ENCODE measurements at regions not wholly inside any gene's neighbourhood (a gene's known extent, or its start where the extent isn't known, plus 50 kb on each side); places are given as distances from the start of the nearest gene placed in this dataset.

GRCh38 chr2:82527124-82527523 is 1932.0 kb downstream of the SUCLG1 start:
- no peak for TF ChIP-seq Cebpa-rat (IDR thresholded peaks at IDR 0.05)
- H3K27ac ChIP-seq: no peak overlapping the region

GRCh38 chr2:82526277-82526676 is 1932.8 kb downstream of the SUCLG1 start:
- H3K4me3 ChIP-seq: no peak overlapping the region
- no peaks in the 10 kb centered on the region for H3K36me3 ChIP-seq
- no peak overlapping the region for H3K9ac ChIP-seq
- no peaks in the 10 kb centered on the region for H3K4me1 ChIP-seq
- no peaks in the 10 kb centered on the region for H4K20me1 ChIP-seq
- TF ChIP-seq Cebpa-rat (IDR thresholded peaks at IDR 0.05): no peak
- no peak overlapping the region for H3K27ac ChIP-seq
- no peaks in the 10 kb centered on the region for H3K27me3 ChIP-seq
- H3K9me3 ChIP-seq (replicated peaks in 1 of 11): peaks cover 0 to 4% (median 0%) of the 10 kb centered on the region in 11 experiments; a peak in 3 of 22 replicates
- H3K4me2 ChIP-seq: no peak overlapping the region

More at GRCh38 chr2:82527124-82527523, 1932.0 kb downstream of the SUCLG1 start:
- Histone ChIP-seq H3K27me3 (no peaks in the 10 kb centered on the region), H3K4me3 (no peak overlapping the region), H4K20me1 (no peaks in the 10 kb centered on the region), H3K9ac (no peak overlapping the region), H3K36me3 (no peaks in the 10 kb centered on the region), H3K4me2 (no peak overlapping the region), H3K4me1 (no peaks in the 10 kb centered on the region), H3K9me3 (replicated peaks in 1 of 11) (no peaks in the 10 kb centered on the region; a peak in 1 of 22 replicates)

GRCh38 chr2:82525744-82526143 is 1933.3 kb downstream of the SUCLG1 start:
- H4K20me1 ChIP-seq: no peaks in the 10 kb centered on the region
- H3K9me3 ChIP-seq (replicated peaks in 1 of 11): peaks cover 0 to 8% (median 0%) of the 10 kb centered on the region in 11 experiments; a peak in 3 of 22 replicates

GRCh38 chr2:82524826-82525225 is 1934.3 kb downstream of the SUCLG1 start:
- TF ChIP-seq Cebpa-rat (IDR thresholded peaks at IDR 0.05): no peak
- Histone ChIP-seq H3K4me1 (no peaks in the 10 kb centered on the region), H3K4me2 (no peak overlapping the region), H3K27me3 (no peaks in the 10 kb centered on the region), H3K27ac (no peak overlapping the region), H3K4me3 (no peak overlapping the region), H3K9me3 (replicated peaks in 1 of 11) (peaks cover 0 to 17% (median 0%) of the 10 kb centered on the region in 11 experiments; a peak in 4 of 22 replicates), H3K36me3 (no peaks in the 10 kb centered on the region), H4K20me1 (no peaks in the 10 kb centered on the region), H3K9ac (no peak overlapping the region)

More at GRCh38 chr2:82525744-82526143, 1933.3 kb downstream of the SUCLG1 start:
- Histone ChIP-seq H3K27me3 (no peaks in the 10 kb centered on the region), H3K36me3 (no peaks in the 10 kb centered on the region), H3K27ac (no peak overlapping the region), H3K4me2 (no peak overlapping the region), H3K9ac (no peak overlapping the region), H3K4me1 (no peaks in the 10 kb centered on the region), H3K4me3 (no peak overlapping the region)
- no peak for TF ChIP-seq Cebpa-rat (IDR thresholded peaks at IDR 0.05)

GRCh38 chr2:82511894-82512293 is 1947.2 kb downstream of the SUCLG1 start:
- Histone ChIP-seq H3K4me3 (no peak overlapping the region), H3K4me2 (no peak overlapping the region), H3K9ac (no peak overlapping the region), H3K9me3 (replicated peaks in 1 of 11) (peaks cover 0 to 5% (median 0%) of the 10 kb centered on the region in 11 experiments; a peak in 4 of 22 replicates), H3K4me1 (no peaks in the 10 kb centered on the region), H4K20me1 (no peaks in the 10 kb centered on the region), H3K27me3 (no peaks in the 10 kb centered on the region), H3K36me3 (no peaks in the 10 kb centered on the region), H3K27ac (no peak overlapping the region)
- TF ChIP-seq Cebpa-rat (IDR thresholded peaks at IDR 0.05): no peak

GRCh38 chr2:82508702-82509101 is 1950.4 kb downstream of the SUCLG1 start:
- H3K4me2 ChIP-seq: no peak overlapping the region
- H3K9me3 ChIP-seq (replicated peaks in 1 of 11): peaks cover 0 to 5% (median 0%) of the 10 kb centered on the region in 11 experiments; a peak in 4 of 22 replicates
- H3K4me3 ChIP-seq: no peak overlapping the region
- H3K27ac ChIP-seq: no peak overlapping the region
- no peaks in the 10 kb centered on the region for H3K27me3 ChIP-seq
- no peaks in the 10 kb centered on the region for H4K20me1 ChIP-seq
- no peak overlapping the region for H3K9ac ChIP-seq
- H3K4me1 ChIP-seq: no peaks in the 10 kb centered on the region
- H3K36me3 ChIP-seq: no peaks in the 10 kb centered on the region
- no peak for TF ChIP-seq Cebpa-rat (IDR thresholded peaks at IDR 0.05)

GRCh38 chr2:82507657-82508056 is 1951.4 kb downstream of the SUCLG1 start:
- no peak overlapping the region for H3K4me3 ChIP-seq
- no peaks in the 10 kb centered on the region for H3K4me1 ChIP-seq
- no peak overlapping the region for H3K9ac ChIP-seq
- no peaks in the 10 kb centered on the region for H3K27me3 ChIP-seq
- no peak for TF ChIP-seq Cebpa-rat (IDR thresholded peaks at IDR 0.05)
- H3K9me3 ChIP-seq (replicated peaks in 1 of 11): peaks cover 0 to 9% (median 2%) of the 10 kb centered on the region in 11 experiments; a peak in 12 of 22 replicates
- H3K4me2 ChIP-seq: no peak overlapping the region
- no peaks in the 10 kb centered on the region for H4K20me1 ChIP-seq
- H3K27ac ChIP-seq: no peak overlapping the region
- no peaks in the 10 kb centered on the region for H3K36me3 ChIP-seq

- Histone ChIP-seq H3K4me3 (no peak overlapping the region), H4K20me1 (no peaks in the 10 kb centered on the region), H3K9me3 (replicated peaks in 1 of 11) (peaks cover 15 to 25% (median 20%) of the 10 kb centered on the region in 11 experiments), H3K4me1 (no peaks in the 10 kb centered on the region), H3K9ac (no peak overlapping the region), H3K27ac (no peak overlapping the region), H3K4me2 (no peak overlapping the region), H3K36me3 (no peaks in the 10 kb centered on the region), H3K27me3 (no peaks in the 10 kb centered on the region)
- TF ChIP-seq Cebpa-rat (IDR thresholded peaks at IDR 0.05): no peak
Measured at GRCh38 chr2:82501217-82501616, 1957.9 kb downstream of the SUCLG1 start.

- Histone ChIP-seq H3K36me3 (no peaks in the 10 kb centered on the region), H3K27ac (no peak overlapping the region), H3K9ac (no peak overlapping the region), H3K9me3 (replicated peaks in 1 of 11) (peaks cover 15 to 25% (median 20%) of the 10 kb centered on the region in 11 experiments), H4K20me1 (no peaks in the 10 kb centered on the region), H3K4me2 (no peak overlapping the region), H3K4me1 (no peaks in the 10 kb centered on the region), H3K27me3 (no peaks in the 10 kb centered on the region), H3K4me3 (no peak overlapping the region)
- no peak for TF ChIP-seq Cebpa-rat (IDR thresholded peaks at IDR 0.05)
Measured at GRCh38 chr2:82498777-82499443, 1960.2 kb downstream of the SUCLG1 start.

- Histone ChIP-seq H3K27me3 (no peaks in the 10 kb centered on the region), H4K20me1 (no peaks in the 10 kb centered on the region), H3K9ac (no peak overlapping the region), H3K27ac (no peak overlapping the region), H3K36me3 (no peaks in the 10 kb centered on the region), H3K9me3 (replicated peaks in 1 of 11) (peaks cover 0 to 11% (median 0%) of the 10 kb centered on the region in 11 experiments; a peak in 2 of 22 replicates), H3K4me2 (no peak overlapping the region), H3K4me3 (no peak overlapping the region), H3K4me1 (peaks cover 0 to 6% (median 0%) of the 10 kb centered on the region in 10 experiments; a peak in 1 of 20 replicates)
- TF ChIP-seq Cebpa-rat (IDR thresholded peaks at IDR 0.05): no peak
Measured at GRCh38 chr2:82494739-82495138, 1964.3 kb downstream of the SUCLG1 start.
